ENCODE measurements at regions not wholly inside any gene's neighbourhood (a gene's known extent, or its start where the extent isn't known, plus 50 kb on each side); places are given as distances from the start of the nearest gene placed in this dataset.

- Histone ChIP-seq H2AFZ (ENCODE audit: low read depth, low read length) (no peak overlapping the region), H3K9me2 (ENCODE audit: insufficient read depth, low read length) (no peaks in the 10 kb centered on the region), H3K27ac (ENCODE audit: low read length) (no peak overlapping the region), H3K27me3 (ENCODE audit: insufficient read depth, low read depth, low read length) (no peaks in the 10 kb centered on the region), H3K9ac (ENCODE audit: low read length) (no peak overlapping the region), H4K20me1 (ENCODE audit: insufficient read depth) (no peaks in the 10 kb centered on the region), H3K36me3 (ENCODE audit: insufficient read depth, low read length) (no peaks in the 10 kb centered on the region), H3F3A (ENCODE audit: insufficient read depth, low read length, poor library complexity, severe bottlenecking) (no peaks in the 10 kb centered on the region), H3K4me2 (ENCODE audit: low read length) (no peak overlapping the region), H3K9me3 (ENCODE audit: low read length) (no peaks in the 10 kb centered on the region), H3K79me2 (replicated peaks; ENCODE audit: insufficient read depth, low read length) (no peaks in the 10 kb centered on the region), H3K4me3 (ENCODE audit: low read length) (no peak overlapping the region)
- TF ChIP-seq SMC3 (conservative IDR thresholded peaks at IDR 0.05; ENCODE audit: poor library complexity) (no peak), REST (IDR thresholded peaks at IDR 0.05; ENCODE audit: borderline replicate concordance) (no peak), RAD21 (conservative IDR thresholded peaks at IDR 0.05) (no peak), EZH2 (IDR thresholded peaks at IDR 0.05; ENCODE audit: borderline replicate concordance, insufficient read depth, low read length, poor library complexity, severe bottlenecking) (no peak), TAF1 (IDR thresholded peaks at IDR 0.05; ENCODE audit: low read depth) (no peak), POLR2AphosphoS5 (IDR thresholded peaks at IDR 0.05) (no peak), EP300 (conservative IDR thresholded peaks at IDR 0.05; ENCODE audit: poor library complexity, severe bottlenecking) (no peak), MXI1 (conservative IDR thresholded peaks at IDR 0.05; ENCODE audit: poor library complexity, severe bottlenecking) (no peak), CTCF (IDR thresholded peaks at IDR 0.05; ENCODE audit: poor library complexity, severe bottlenecking) (no peak)
Measured at GRCh38 chr5:87099968-87100367, 167.7 kb upstream of the RASA1 start.

- Histone ChIP-seq H3K9ac (ENCODE audit: low read length) (no peak overlapping the region), H3K36me3 (ENCODE audit: insufficient read depth, low read length) (no peaks in the 10 kb centered on the region), H3K9me2 (ENCODE audit: insufficient read depth, low read length) (no peaks in the 10 kb centered on the region), H3K27ac (ENCODE audit: low read length) (no peak overlapping the region), H3K4me2 (ENCODE audit: low read length) (no peak overlapping the region), H2AFZ (ENCODE audit: low read depth, low read length) (no peak overlapping the region), H3K4me3 (ENCODE audit: low read length) (no peak overlapping the region), H3K79me2 (replicated peaks; ENCODE audit: insufficient read depth, low read length) (no peaks in the 10 kb centered on the region), H4K20me1 (ENCODE audit: insufficient read depth) (no peaks in the 10 kb centered on the region), H3K27me3 (ENCODE audit: insufficient read depth, low read depth, low read length) (no peaks in the 10 kb centered on the region), H3K9me3 (ENCODE audit: low read length) (no peaks in the 10 kb centered on the region), H3F3A (ENCODE audit: insufficient read depth, low read length, poor library complexity, severe bottlenecking) (no peaks in the 10 kb centered on the region)
- no peak for TF ChIP-seq CTCF (IDR thresholded peaks at IDR 0.05; ENCODE audit: poor library complexity, severe bottlenecking)
- TF ChIP-seq REST (IDR thresholded peaks at IDR 0.05; ENCODE audit: borderline replicate concordance): no peak
- no peak for TF ChIP-seq SMC3 (conservative IDR thresholded peaks at IDR 0.05; ENCODE audit: poor library complexity)
- no peak for TF ChIP-seq TAF1 (IDR thresholded peaks at IDR 0.05; ENCODE audit: low read depth)
- no peak for TF ChIP-seq RAD21 (conservative IDR thresholded peaks at IDR 0.05)
- no peak for TF ChIP-seq MXI1 (conservative IDR thresholded peaks at IDR 0.05; ENCODE audit: poor library complexity, severe bottlenecking)
- TF ChIP-seq POLR2AphosphoS5 (IDR thresholded peaks at IDR 0.05): no peak
- TF ChIP-seq EP300 (conservative IDR thresholded peaks at IDR 0.05; ENCODE audit: poor library complexity, severe bottlenecking): no peak
Measured at GRCh38 chr5:87101321-87101720, 166.4 kb upstream of the RASA1 start.

Data from neural cell (in vitro differentiated cells).